NCI-H1417 (cell line): ENCODE measurements at regions not wholly inside any gene's neighbourhood (a gene's known extent, or its start where the extent isn't known, plus 50 kb on each side); places are given as distances from the start of the nearest gene placed in this dataset.
A peak's percentile ranks its signal among the peaks of the same experiment; 100 is the strongest.
"Not testable (repeated sequence)": the region's sequence is repeated elsewhere in the genome, so short reads cannot be mapped to it uniquely, and the experiment has no call there.

Experiments
- DNase-seq, 3 experiments: peaks; one replicate each; lab custom pipeline; 2025; lab: John Stamatoyannopoulos, UW

DNA sequence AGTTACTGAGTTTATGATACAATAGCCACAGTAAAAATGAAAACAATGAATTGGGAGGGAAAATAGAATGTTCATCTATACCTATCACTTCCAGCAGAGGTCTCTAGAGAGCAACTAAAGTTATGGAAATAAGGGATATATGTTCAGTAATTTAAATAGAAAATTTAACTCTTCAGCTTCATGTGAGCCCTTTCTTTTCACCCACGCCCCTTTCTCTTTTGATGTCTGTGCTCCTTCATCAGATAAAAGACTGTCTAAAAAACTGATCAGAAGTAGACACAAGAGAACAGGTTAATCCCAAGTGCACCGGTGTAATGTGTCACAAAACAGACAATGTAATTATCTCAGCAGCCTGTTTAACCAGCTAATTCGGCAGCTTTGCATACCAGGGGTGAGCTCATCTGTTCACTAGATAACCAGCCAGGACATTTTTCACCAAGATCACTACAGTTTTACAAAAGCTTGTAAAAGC is 238.5 kb upstream of the ERBB4 start:
- peak; percentile 33 to 83 (median 34) for DNase-seq

DNA sequence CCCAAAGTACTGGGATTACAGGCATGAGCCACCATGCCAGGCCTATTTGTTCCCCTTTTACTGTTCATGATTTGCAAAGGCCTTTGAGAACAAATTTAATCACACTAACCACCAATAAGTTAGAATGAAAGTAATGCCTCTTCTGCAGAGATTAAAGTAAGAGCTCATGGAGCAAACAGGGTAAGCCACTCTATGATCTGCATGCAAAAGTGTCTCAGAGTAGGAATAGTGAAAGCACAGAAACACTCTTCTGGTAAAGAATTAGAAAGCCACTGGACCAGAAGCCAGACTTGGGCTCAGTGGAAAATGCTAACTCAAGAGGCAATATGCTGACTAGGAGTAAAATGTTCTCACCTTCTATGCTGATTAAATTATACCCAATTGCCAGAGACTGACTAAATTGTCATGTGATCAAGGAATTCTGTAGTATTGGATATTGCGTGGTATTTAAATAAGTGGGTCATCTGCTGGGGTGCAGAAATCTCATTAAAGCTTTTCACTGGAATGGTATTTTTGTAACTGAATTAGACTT is 235.3 kb upstream of the ERBB4 start:
- DNase-seq: no peak

DNA sequence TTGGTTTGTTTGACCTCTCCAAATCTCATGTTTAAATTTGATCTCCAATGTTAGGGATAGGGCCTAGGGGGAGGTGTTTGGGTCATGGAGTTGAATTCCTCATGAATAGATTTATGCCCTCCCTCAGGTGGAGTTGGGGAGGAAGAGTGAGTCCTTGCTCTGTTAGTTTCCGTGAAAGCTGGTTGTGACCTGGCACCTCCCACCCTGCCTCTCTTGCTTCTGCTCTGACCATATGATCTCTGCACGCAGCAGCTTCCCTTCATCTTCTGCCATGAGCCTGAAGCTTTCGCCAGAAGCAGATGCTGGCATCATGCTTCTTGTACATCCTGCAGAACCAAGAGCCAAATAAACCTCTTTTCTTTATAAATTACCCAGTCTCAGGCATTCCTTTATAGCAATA is 231.6 kb upstream of the ERBB4 start:
- DNase-seq: no peak

DNA sequence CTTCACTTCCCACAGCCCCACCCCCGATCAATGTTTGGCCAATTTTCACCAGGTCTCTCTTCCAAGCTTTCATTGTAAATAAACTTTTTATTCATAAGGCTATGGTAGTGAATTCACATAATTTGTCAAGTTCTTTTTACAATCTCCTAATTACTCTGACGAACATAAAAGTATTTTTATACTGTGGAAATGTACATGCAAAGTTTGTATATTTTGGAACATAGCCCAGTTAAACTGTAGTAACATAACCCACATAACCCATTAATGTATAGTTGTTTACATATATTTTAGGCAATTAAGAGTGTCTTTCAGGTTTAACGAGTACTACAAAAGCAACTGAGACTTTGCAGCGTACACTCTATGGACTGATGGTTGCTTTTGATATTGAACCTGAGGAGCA is 228.3 kb upstream of the ERBB4 start:
- peak in 2 of 3 experiments; percentile 55 to 95 for DNase-seq

DNA sequence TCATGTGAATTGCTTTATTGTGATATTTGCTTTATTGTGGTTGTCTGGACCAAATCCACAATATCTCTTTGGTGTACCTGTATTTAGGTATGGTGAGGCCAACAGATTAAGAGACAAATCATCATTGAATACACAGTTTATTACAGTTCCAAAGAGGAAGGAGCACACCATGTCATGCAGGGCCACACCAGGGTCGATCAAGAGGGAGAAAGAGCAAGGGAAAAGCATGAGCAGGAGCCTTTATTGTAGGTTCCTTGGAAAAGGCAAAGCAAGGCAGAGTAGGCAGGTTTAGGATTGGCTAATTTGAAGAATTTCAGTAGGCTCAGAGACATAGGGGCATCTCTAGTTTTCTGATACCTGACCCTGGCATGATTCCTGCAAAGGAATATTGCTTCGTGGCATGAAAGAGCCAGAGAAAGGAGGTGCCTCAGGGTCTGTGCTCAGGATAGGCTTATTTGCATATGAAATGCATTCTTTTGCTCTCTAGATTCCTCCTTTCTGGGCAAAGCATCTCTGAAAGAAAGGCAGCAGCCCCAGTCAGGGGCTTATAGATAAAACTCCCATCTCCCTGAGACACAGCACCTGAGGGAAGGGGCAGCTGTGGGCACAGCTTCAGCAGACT is 214.2 kb upstream of the ERBB4 start:
- no peak for DNase-seq

DNA sequence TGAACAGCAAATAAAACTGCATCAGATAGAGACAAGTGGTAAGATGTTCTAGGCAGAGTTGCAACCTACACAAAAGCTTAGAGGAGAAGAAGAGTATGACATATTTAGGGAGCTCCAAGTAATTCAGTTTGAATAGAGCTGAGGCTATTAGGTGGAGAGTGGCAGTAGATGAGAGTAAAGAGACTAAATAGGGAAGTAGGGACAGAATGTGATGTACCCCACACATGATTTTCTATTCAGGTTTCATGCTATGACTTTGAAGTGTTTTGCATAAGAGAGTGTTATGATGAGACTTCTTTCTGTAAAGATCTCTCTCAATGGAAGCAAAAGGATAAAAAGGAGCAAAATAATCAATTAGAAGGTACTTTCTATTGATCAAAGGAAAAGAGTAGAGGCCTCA is 206.8 kb upstream of the ERBB4 start:
- DNase-seq: no peak

DNA sequence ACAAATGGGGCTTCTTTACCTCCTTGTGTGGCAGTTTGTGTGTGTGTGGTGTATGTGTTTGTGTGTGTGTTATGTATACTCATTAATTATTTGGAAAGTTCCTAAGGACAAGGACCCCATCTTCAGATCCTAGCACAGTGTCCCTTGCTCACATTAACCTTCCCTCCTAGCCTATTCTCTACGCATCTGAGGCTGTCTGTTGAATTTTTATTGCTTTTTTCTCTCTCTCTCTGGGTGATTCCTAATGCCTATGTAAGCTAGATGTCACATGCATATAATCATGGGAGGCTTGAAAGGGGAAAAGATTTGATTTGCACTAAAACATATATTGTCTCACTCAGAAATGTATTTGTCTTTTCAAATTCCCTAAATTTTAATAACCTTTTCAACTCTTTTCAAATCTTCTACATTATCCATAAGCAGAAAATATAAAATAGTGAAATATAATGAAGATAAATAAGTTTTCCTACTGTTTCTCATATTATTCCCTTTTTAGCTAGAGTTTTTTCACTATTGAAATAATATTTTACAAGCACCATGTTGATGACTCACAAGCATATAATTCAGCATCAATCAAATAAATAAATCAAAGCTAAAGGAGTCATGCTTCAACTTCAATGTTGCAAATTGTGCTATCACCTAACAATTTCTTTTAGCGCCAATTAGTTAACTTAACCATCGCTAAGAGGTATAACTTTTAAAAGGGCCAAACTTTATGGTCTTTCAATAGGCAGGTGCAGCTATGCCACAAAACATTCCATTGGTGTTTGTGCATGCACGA is 199.0 kb upstream of the ERBB4 start:
- no peak for DNase-seq

DNA sequence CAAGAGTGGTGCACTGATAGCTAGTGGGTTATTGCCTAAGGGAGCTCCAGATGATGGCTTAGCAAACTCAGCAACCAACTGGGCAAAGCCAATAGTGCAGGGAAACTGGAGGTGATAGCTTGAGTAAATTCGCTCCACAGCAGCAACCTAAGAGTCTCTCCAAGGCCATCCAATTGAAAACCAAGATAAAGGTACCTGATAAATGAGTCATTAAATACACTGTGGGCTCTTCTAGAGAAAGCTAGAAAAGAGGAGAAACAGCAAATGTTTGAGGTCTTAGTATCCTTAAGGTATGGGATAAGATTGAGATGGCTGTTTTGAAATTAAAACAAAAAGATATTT is 197.8 kb upstream of the ERBB4 start:
- no peak for DNase-seq

DNA sequence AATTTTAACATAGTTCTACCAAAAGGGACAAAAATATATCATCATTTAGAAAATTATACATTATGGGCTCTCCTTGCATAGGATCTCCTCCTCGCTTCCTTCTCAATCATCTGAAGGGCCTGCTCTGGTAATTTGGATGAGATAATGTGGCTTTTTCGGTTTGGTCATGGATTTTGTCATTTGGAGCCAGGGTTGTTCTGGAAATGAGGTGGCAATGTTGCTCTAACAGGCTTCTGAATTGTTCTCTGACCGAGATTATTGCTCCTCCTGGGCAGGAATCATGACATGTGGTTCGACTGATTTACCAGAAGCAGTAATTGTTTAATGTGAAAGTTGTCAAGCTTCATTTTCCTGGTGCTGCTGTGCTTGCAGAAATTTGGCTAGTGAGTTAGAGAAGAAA is 194.7 kb upstream of the ERBB4 start:
- no peak for DNase-seq

DNA sequence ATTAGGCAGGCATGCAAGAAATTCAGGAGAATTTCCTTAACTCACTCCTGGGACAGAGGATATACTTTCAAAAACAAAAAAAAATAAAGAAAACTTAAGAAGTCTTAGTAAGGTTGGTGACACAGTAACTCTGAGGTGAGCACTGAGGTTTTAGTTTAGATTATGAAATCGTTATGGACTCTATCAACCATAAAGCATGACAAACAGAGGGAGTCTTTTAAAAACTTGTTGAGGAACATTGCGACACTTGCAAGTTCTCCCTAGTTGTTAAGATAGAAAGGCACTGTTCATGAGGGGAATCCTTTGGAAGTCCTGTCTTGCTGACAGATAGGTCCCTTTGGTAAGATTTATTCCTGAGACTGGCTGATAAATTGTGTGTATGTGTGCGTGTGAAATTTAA is 194.3 kb upstream of the ERBB4 start:
- no peak for DNase-seq

DNA sequence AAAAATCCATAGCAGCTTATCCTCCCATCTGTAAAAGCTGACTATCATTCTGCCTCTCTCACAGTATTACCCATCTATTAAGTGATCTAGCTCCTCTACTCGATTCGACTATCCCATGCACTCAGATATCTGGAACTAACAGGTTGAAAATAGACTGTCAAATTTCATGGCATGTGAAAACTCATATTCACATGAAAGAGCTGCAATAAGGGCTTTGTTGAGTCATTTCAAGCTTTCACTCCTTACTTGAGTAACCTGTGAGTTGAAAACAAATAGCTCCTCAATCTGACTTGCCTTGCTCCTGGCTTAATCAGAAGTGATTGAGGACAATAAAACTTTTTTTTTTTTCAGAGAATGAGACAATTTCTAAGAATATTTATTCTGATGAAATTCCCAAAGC is 192.4 kb upstream of the ERBB4 start:
- DNase-seq: no peak

DNA sequence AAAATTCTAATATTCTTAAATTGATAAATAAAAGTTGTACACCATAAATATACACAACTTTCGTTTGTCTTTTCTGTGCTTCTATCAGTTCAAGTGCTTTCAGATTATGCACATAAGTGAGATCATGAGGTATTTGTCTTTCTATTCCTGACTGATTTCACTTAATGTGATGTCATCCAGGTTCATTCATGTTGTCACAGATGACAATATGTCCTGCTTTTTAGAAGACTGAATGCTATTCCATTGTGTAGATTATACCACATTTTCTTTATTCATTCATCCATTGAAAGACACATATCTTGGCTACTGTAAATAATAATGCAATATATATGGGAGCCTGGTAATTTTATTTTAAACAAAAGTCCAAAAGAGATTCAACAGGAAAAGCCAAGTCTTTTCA is 190.1 kb upstream of the ERBB4 start:
- no peak for DNase-seq

DNA sequence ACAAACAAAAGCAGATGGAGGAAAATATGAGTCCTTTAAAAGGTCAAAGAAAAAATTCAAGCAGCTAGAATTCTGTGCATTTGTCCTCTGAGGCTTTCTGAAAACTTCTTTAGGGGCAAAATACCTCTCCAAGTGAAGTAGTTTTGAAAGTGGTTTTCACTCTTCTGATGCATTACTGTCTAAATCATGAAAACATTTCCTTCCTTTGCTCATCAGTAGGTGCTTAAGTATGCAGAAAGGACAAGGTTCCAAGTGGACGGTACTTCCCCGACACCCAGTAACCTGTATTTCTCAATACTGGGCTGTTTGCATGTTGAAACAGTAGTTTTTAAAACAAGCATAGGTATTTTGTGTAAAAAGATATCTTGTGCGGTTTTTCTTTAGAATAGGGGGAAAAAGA is 189.1 kb upstream of the ERBB4 start:
- DNase-seq: no peak

DNA sequence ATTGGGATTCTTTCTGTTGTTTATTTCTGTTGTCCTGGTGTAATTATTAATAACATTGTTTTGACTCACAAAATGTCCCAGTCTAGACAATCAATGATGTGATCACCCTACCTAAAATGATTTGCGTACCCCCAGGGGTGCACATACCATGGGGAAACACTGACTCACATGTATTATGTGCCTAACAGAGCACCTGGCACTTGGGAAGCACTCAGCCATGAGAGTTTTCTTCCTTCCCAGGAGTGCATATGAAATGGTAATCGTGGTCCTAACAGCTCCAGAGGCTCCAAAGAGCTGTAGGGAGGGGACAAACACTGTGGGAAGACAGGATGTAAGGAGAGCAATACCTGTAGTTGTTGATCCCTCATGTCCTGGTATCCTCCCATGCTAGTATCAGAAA is 187.8 kb upstream of the ERBB4 start:
- DNase-seq: peak in 2 of 3 experiments; percentile 28 to 31

DNA sequence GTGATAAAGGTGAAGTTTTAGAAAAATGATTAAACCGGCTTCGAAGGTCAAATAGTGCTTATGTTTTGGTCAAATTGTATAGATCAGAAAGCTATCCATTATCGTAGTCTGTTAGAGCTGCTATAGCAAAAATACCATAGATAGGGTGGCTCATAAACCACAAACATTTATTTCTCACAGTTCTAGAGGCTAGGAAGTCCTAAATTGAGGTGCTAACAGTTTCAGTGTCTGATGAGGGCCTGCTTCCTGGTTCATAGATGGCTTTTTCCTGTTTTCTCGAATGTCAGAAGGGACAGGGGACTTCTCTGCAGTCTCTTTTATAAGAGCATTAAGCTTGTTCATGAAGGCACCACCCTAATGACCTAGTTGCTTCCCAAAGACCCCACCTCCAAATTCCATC is 186.6 kb upstream of the ERBB4 start:
- DNase-seq: no peak

DNA sequence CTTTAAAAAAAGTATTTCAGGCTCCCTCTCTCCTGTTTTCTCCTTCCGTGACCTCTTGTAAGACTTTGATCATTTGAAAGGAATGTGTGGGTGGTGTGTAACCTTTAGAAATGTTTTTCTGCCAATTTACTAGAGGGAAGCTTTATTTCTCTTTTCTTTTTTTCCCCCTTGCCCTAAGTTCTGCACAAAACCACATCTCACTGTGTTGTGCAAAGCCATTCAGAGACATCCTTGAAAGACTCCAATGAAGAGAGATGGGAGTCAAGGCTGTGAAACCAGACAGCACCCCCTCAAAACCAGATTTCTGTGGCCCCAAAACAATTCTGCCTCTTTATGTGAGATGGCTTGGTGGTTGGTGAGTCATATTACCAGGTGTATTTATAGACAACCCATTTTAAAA is 184.6 kb upstream of the ERBB4 start:
- no peak for DNase-seq

DNA sequence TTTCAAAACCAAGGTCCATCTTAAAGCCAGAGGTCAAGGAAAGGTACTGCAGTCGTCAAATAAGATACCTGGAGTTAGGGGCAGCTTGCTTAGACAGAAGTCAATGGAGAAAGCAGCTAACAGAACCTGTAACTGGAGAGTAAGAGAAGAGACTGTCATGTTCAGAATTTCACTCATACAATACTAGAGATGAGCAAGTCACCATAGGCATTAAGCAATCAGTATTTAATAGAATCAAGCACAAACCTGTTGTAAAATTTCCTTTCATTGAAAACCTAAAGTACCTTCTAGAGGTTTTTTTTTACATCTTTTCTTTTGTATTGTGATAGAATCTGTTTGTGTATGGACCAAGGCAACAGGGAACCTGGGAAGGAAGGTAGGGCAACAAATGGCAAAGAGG is 183.4 kb upstream of the ERBB4 start:
- DNase-seq: no peak

DNA sequence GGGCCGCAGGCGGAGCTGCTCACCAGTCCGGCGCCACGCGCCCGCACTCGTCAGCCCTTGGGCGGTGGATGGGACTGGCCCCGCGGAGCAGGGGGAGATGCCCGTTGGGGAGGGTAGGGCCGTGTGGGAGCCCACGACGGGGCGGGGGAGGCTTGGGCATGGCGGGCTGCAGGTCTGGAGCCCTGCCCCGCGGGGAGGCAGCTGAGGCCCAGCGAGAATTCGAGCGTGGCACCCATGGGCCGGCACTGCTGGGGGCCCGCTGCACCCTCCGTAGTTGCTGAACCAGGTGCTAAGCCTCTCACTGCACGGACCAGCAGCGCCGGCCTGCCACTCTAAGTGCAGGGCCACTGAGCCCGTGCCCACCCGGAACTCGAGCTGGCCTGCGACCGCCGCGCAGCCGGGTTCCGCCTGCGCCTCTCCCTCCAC is 182.4 kb upstream of the ERBB4 start:
- DNase-seq: no peak

DNA sequence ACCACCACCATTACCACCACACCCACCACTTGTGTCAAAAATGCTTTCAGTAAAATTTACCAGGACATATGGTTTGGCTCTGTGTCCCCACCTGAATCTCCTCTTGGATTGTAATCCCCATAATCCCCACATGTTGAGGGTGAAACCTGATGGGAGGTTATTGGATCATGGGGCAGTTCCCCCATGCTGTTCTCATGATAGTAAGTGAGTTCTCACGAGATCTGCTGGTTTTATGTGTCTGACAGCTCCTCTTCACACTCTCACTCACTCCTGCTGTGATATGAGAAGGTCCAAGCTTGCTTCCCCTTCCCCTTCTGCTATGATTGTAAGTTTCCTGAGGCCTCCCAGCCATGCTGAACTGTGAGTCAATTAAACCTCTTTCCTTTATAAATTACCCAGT is 176.8 kb upstream of the ERBB4 start:
- not testable (repeated sequence) for DNase-seq

DNA sequence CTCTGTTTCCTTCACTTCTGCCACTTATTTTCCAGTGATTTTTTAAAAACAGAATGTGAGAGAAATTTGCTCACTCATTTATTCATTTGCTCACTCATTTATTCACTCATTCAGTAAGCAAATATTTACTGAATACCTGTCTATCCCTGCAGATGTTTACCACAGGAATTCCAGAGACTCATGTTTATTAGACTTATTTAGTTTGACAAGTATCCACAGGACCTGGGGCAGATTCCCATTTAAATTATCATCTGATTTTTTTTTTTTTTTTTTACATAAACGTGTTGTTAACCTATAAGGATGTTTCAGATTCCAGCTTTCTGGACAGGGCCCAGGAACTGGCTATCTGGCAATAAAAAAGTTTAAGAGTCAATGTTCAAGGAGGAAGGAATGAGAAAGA is 175.1 kb upstream of the ERBB4 start:
- DNase-seq: no peak

DNA sequence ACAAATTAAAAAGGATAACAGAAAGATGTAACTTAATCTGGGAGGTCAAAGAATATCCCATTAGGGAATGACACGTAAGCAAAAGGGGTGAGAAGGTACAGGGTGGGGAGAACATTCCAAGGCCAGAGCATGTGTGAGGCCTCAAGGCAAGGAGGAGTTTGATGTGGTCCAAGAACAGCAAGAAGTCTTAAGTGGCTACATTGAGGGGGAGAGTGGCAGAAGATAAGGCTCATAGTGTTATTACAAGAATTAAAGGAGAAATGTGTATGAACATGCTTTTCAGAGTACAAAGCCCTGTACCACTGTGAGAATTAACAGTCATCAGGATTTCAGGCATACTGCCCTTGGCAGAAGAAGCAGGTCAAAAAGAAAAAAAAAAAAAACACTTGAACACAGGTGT is 174.4 kb upstream of the ERBB4 start:
- no peak for DNase-seq

DNA sequence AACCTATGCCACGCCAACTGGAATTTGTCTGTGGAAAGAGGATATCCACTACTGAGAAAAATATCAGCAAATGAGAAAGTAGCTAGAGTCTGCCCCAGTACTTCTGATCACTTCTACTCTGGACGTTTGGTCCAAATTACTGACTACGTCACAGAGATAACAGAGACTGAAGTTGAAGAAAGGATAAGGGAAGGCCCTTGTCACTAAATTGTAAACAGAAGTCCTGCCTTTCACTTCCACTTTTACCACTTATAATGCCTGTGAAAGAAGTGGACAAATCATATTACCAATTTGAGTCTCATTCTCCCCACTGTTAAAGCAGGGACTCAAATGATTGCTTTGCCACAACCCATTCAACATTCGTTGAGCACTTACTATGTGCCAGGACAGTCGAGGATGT is 173.9 kb upstream of the ERBB4 start:
- DNase-seq: no peak

DNA sequence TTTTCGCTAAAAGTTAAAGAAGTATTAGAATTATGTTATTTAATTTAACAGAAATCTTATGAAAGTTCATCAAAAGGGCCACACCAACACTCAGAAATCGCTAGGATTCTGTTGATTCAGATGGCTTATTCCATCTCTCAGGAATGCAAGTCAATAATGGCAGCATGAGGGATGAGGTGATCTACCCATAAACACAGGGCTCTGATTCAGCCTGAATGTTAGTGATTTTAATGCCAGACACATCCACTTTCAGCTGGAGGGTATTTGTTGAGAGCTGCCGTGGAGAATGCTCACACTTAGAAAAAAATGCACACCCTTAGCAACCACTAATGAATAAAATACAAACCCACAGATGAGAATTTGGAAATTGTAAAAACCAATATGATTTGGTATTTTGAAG is 173.3 kb upstream of the ERBB4 start:
- DNase-seq: no peak

DNA sequence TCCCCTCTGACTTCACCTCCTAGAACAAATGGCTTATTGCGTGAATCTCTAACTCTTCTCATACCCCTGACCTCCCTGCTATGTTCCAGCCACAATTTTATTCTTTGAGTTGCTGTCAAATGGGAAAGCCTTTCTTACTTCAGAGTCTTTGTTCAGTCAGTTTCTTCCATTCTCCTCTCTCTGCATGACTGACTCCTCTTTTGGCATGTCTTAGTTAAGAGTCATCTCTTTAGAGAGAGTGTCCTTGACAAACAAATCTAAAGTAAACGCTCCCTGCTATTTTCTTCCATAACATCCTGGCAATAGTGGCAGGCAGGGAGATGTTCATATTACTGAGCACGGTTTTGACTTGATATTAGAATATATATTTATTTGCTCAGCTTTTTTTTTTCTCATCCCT is 170.7 kb upstream of the ERBB4 start:
- DNase-seq: peak in 1 of 3 experiments; percentile 1
